Liver (tissue), 8 donors: ENCODE measurements at regions not wholly inside any gene's neighbourhood (a gene's known extent, or its start where the extent isn't known, plus 50 kb on each side); places are given as distances from the start of the nearest gene placed in this dataset.

Experiments
- DNase-seq: peaks from one replicate; pipeline ENCODE4 v3.0.0-alpha.2; 2017; ENCODE audit warnings: low spot score
- H3K27ac ChIP-seq, 2 donors: one replicate each; pipeline ENCODE4 v1.7.0; 2013; ENCODE audit warnings: inconsistent platforms in 2 of 2, low read length in 2 of 2, control low read depth in 1 of 2, low read depth in 1 of 2, mild to moderate bottlenecking in 1 of 2
- H3K27me3 ChIP-seq, 4 donors: one replicate each; pipeline versions ENCODE4 v1.6.1 to v1.7.0; 2013; ENCODE audit warnings: low read length in 3 of 4, inconsistent platforms in 1 of 4, mild to moderate bottlenecking in 1 of 4, moderate library complexity in 1 of 4; ENCODE audit not compliant: control insufficient read depth in 4 of 4, insufficient read depth in 4 of 4
- H3K36me3 ChIP-seq, 4 donors: one replicate each; pipeline versions ENCODE4 v1.6.1 to v1.7.0; 2013; ENCODE audit warnings: low read length in 3 of 4, mild to moderate bottlenecking in 3 of 4, low read depth in 1 of 4, moderate library complexity in 1 of 4; ENCODE audit not compliant: control insufficient read depth in 4 of 4, insufficient read depth in 3 of 4
- H3K4me1 ChIP-seq, 4 donors: one replicate each; pipeline versions ENCODE4 v1.6.1 to v1.7.0; 2013; ENCODE audit warnings: low read length in 3 of 4, mild to moderate bottlenecking in 3 of 4, moderate library complexity in 1 of 4; ENCODE audit not compliant: control insufficient read depth in 4 of 4, insufficient read depth in 4 of 4
- H3K4me3 ChIP-seq, 3 donors: one replicate each; pipeline versions ENCODE4 v1.6.1 to v1.7.0; 2013; ENCODE audit warnings: low read length in 3 of 3, control low read depth in 1 of 3, low read depth in 1 of 3, mild to moderate bottlenecking in 1 of 3
- H3K9ac ChIP-seq, 2 donors: one replicate each; pipeline ENCODE4 v1.7.0; 2013; ENCODE audit warnings: low read length in 2 of 2, mild to moderate bottlenecking in 2 of 2, moderate library complexity in 2 of 2, control low read depth in 1 of 2, low read depth in 1 of 2
- H3K9me3 ChIP-seq, 4 donors: one replicate each; pipeline versions ENCODE4 v1.6.1 to v1.7.0; 2013; ENCODE audit warnings: low read length in 3 of 4; ENCODE audit not compliant: control insufficient read depth in 4 of 4
- EGR1 ChIP-seq, 2 donors: IDR thresholded peaks; 2 replicates each; pipeline ENCODE4 v1.6.1; 2016 to 2018; ENCODE audit warnings: antibody characterized with exemption in 2 of 2, low read depth in 2 of 2
- FOXA1 ChIP-seq: IDR thresholded peaks from 2 replicates; pipeline ENCODE4 v1.6.1; 2016; ENCODE audit warnings: antibody characterized with exemption
- FOXA2 ChIP-seq: IDR thresholded peaks from 2 replicates; pipeline ENCODE4 v1.6.1; 2016; ENCODE audit warnings: antibody characterized with exemption
- GABPA ChIP-seq, 2 donors: IDR thresholded peaks in 1 of 2; conservative IDR thresholded peaks in 1 of 2; 2 replicates each; pipeline ENCODE4 v1.6.1; 2016; ENCODE audit warnings: antibody characterized with exemption in 2 of 2, mild to moderate bottlenecking in 1 of 2, moderate library complexity in 1 of 2
- HNF4A ChIP-seq, 2 donors: conservative IDR thresholded peaks; 2 replicates each; pipeline ENCODE4 v1.6.1; 2016; ENCODE audit warnings: antibody characterized with exemption in 2 of 2, mild to moderate bottlenecking in 2 of 2
- HNF4G ChIP-seq: IDR thresholded peaks from 2 replicates; pipeline ENCODE4 v1.6.1; 2016; ENCODE audit warnings: antibody characterized with exemption
- JUND ChIP-seq, 2 donors: IDR thresholded peaks; 2 replicates each; pipeline ENCODE4 v1.6.1; 2016; ENCODE audit warnings: antibody characterized with exemption in 2 of 2
- NR2F2 ChIP-seq: IDR thresholded peaks from 2 replicates; pipeline ENCODE4 v1.6.1; 2016; ENCODE audit warnings: antibody characterized with exemption
- RAD21 ChIP-seq, 2 donors: IDR thresholded peaks; 2 replicates each; pipeline ENCODE4 v1.6.1; 2016; ENCODE audit warnings: antibody characterized with exemption in 2 of 2, mild to moderate bottlenecking in 2 of 2
- RXRA ChIP-seq, 2 donors: IDR thresholded peaks; 2 replicates each; pipeline ENCODE4 v1.6.1; 2017 to 2018; ENCODE audit warnings: antibody characterized with exemption in 2 of 2, mild to moderate bottlenecking in 1 of 2
- SP1 ChIP-seq: IDR thresholded peaks from 2 replicates; pipeline ENCODE4 v1.6.1; 2018; ENCODE audit warnings: antibody characterized with exemption, mild to moderate bottlenecking
- TAF1 ChIP-seq: conservative IDR thresholded peaks from 2 replicates; pipeline ENCODE4 v1.6.1; 2016; ENCODE audit warnings: antibody characterized with exemption, mild to moderate bottlenecking
- YY1 ChIP-seq: IDR thresholded peaks from 2 replicates; pipeline ENCODE4 v1.6.1; 2016; ENCODE audit warnings: antibody characterized with exemption, mild to moderate bottlenecking
- WGBS: extraction: QIAGEN DNeasy Blood & Tissue Kit; methylation state at CpG from one replicate; pipeline ENCODE4 v1.1.7; 2013; 5-methylcytosine and 5-hydroxymethylcytosine counted together
- TF ChIP-seq, protein P1 (sequence below): IDR thresholded peaks from 2 replicates; pipeline ENCODE4 v1.6.1; 2016; ENCODE audit warnings: antibody characterized with exemption
- TF ChIP-seq, protein P2 (sequence below): IDR thresholded peaks from 2 replicates; pipeline ENCODE4 v1.6.1; 2016; ENCODE audit warnings: antibody characterized with exemption
- TF ChIP-seq, protein P3 (sequence below): IDR thresholded peaks from 2 replicates; pipeline ENCODE4 v1.6.1; 2016; ENCODE audit warnings: antibody characterized with exemption, mild to moderate bottlenecking
- TF ChIP-seq, protein P4 (sequence below): IDR thresholded peaks from 2 replicates; pipeline ENCODE4 v1.6.1; 2016; ENCODE audit warnings: antibody characterized with exemption
- TF ChIP-seq, protein P5 (sequence below): fragments of 150-350 bp; IDR thresholded peaks from 2 replicates; pipeline ENCODE4 v1.5.1; 2017; ENCODE audit warnings: improper control_type of control experiment, low read depth, low read length; ENCODE audit not compliant: missing input control
- donor health status: healthy.
- donor health status: healthy.
- donor health status: healthy.
- donor health status: healthy.
- donor health status: healthy.

DNA sequence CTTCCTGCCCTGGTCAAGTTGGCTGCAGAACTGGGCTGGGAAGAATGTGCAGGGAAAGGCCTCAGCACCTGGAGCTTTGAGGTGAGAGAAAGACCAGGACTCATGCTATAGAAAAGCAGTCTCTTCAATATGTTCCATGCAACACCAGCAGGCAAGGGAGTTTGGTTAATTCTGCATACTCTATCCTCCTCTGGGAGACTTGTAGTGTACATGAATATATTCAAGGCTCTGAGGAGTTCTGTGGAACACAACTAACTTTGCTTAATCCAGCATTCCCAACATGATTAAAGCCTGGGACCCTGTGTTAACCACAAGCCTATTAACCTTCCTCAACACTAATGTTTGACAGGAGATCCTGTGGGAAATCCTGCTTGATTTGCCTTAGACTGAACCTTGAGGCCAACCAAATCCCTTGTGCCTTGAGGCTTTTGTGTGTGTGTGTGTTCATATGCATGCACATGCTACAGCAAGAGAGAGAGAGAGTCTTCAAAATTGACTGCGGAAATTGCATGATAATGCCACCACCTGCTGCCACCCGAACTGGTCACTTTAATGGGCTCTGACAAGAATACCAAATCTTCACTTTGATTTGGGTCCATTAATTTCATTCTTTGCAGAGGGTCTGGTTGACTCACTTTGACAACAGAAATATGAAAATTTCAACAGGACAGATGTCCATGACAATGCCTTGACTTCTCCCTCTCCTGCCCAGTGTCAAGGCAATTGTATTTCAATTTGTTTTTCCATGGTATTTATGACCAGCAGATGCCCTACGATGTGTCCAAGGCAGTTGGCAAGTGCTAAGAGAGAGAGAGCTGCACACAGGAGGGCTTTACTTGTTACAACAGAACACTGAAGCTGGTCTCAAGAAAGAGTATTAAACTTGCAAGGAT lies 238.2 kb upstream of the ZBED5 start:
- TF ChIP-seq, protein P1, sequence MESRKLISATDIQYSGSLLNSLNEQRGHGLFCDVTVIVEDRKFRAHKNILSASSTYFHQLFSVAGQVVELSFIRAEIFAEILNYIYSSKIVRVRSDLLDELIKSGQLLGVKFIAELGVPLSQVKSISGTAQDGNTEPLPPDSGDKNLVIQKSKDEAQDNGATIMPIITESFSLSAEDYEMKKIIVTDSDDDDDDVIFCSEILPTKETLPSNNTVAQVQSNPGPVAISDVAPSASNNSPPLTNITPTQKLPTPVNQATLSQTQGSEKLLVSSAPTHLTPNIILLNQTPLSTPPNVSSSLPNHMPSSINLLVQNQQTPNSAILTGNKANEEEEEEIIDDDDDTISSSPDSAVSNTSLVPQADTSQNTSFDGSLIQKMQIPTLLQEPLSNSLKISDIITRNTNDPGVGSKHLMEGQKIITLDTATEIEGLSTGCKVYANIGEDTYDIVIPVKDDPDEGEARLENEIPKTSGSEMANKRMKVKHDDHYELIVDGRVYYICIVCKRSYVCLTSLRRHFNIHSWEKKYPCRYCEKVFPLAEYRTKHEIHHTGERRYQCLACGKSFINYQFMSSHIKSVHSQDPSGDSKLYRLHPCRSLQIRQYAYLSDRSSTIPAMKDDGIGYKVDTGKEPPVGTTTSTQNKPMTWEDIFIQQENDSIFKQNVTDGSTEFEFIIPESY, result no peak
- no peak for TF ChIP-seq HNF4A (conservative IDR thresholded peaks at IDR 0.05)
- TF ChIP-seq, protein P2, sequence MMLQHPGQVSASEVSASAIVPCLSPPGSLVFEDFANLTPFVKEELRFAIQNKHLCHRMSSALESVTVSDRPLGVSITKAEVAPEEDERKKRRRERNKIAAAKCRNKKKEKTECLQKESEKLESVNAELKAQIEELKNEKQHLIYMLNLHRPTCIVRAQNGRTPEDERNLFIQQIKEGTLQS, result no peak
- TF ChIP-seq RXRA (IDR thresholded peaks at IDR 0.05), result no peak
- TF ChIP-seq FOXA2, result no peak
- TF ChIP-seq TAF1, result no peak
- TF ChIP-seq SP1, result no peak
- Histone ChIP-seq H3K4me3 (no peak overlapping the region), H3K36me3 (no peaks in the 10 kb centered on the region), H3K4me1 (no peaks in the 10 kb centered on the region), H3K27ac (no peak overlapping the region), H3K9ac (no peak overlapping the region), H3K27me3 (no peaks in the 10 kb centered on the region), H3K9me3 (peaks cover under 1 to 10% (median 3%) of the 10 kb centered on the region in 4 donors)
- no peak for DNase-seq
- 89% methylated on average over 3 of the region's 3 CpGs for WGBS

DNA sequence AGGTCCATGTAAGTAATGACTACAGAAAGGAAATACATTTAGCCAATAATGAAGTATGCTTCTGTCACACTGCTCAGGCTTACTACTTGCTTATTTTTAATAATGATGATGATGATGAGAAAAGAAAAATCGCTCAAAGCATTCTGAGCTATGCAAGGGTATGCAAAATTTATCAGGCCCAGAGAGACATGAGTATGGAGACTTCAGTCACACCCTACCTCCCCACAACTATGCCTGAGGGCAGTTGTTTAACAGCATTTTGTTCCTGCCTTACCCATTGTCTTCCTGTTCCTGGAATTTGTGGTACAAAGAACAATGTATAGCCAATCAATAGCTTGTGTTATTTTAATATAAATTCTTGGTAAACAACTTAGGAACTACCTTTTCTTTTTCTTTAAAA lies 232.6 kb upstream of the ZBED5 start:
- no peak for DNase-seq
- WGBS, result 80% methylated on average over 1 of the region's 1 CpG
- no peak for TF ChIP-seq YY1
- no peak for TF ChIP-seq RXRA (IDR thresholded peaks at IDR 0.05)
- TF ChIP-seq EGR1 (IDR thresholded peaks at IDR 0.05; ENCODE audit: low read depth in 2 of 2), result no peak
- no peak for TF ChIP-seq JUND (IDR thresholded peaks at IDR 0.05)
- no peak for TF ChIP-seq HNF4G
- TF ChIP-seq GABPA (IDR thresholded peaks at IDR 0.05 in 1 of 2, conservative IDR thresholded peaks at IDR 0.05 in 1 of 2), result no peak
- TF ChIP-seq, protein P3, sequence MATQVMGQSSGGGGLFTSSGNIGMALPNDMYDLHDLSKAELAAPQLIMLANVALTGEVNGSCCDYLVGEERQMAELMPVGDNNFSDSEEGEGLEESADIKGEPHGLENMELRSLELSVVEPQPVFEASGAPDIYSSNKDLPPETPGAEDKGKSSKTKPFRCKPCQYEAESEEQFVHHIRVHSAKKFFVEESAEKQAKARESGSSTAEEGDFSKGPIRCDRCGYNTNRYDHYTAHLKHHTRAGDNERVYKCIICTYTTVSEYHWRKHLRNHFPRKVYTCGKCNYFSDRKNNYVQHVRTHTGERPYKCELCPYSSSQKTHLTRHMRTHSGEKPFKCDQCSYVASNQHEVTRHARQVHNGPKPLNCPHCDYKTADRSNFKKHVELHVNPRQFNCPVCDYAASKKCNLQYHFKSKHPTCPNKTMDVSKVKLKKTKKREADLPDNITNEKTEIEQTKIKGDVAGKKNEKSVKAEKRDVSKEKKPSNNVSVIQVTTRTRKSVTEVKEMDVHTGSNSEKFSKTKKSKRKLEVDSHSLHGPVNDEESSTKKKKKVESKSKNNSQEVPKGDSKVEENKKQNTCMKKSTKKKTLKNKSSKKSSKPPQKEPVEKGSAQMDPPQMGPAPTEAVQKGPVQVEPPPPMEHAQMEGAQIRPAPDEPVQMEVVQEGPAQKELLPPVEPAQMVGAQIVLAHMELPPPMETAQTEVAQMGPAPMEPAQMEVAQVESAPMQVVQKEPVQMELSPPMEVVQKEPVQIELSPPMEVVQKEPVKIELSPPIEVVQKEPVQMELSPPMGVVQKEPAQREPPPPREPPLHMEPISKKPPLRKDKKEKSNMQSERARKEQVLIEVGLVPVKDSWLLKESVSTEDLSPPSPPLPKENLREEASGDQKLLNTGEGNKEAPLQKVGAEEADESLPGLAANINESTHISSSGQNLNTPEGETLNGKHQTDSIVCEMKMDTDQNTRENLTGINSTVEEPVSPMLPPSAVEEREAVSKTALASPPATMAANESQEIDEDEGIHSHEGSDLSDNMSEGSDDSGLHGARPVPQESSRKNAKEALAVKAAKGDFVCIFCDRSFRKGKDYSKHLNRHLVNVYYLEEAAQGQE, result no peak
- no peak for TF ChIP-seq NR2F2
- no peak for TF ChIP-seq FOXA1
- no peak for TF ChIP-seq HNF4A (conservative IDR thresholded peaks at IDR 0.05)
- TF ChIP-seq SP1, result no peak
- TF ChIP-seq, protein P2, result no peak
- TF ChIP-seq, protein P4, sequence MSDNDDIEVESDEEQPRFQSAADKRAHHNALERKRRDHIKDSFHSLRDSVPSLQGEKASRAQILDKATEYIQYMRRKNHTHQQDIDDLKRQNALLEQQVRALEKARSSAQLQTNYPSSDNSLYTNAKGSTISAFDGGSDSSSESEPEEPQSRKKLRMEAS, result no peak
- no peak for TF ChIP-seq RAD21 (IDR thresholded peaks at IDR 0.05)
- TF ChIP-seq, protein P5, sequence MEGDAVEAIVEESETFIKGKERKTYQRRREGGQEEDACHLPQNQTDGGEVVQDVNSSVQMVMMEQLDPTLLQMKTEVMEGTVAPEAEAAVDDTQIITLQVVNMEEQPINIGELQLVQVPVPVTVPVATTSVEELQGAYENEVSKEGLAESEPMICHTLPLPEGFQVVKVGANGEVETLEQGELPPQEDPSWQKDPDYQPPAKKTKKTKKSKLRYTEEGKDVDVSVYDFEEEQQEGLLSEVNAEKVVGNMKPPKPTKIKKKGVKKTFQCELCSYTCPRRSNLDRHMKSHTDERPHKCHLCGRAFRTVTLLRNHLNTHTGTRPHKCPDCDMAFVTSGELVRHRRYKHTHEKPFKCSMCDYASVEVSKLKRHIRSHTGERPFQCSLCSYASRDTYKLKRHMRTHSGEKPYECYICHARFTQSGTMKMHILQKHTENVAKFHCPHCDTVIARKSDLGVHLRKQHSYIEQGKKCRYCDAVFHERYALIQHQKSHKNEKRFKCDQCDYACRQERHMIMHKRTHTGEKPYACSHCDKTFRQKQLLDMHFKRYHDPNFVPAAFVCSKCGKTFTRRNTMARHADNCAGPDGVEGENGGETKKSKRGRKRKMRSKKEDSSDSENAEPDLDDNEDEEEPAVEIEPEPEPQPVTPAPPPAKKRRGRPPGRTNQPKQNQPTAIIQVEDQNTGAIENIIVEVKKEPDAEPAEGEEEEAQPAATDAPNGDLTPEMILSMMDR, result no peak
- no peak for TF ChIP-seq TAF1
- TF ChIP-seq FOXA2, result no peak

More for the DNA sequence above, 232.6 kb upstream of the ZBED5 start:
- Histone ChIP-seq H3K4me1 (no peaks in the 10 kb centered on the region), H3K36me3 (no peaks in the 10 kb centered on the region), H3K27me3 (no peaks in the 10 kb centered on the region), H3K9me3 (peaks cover 3 to 11% (median 3%) of the 10 kb centered on the region in 4 donors), H3K27ac (no peak overlapping the region), H3K9ac (no peak overlapping the region), H3K4me3 (no peak overlapping the region)
